Endothelial cell (in vitro differentiated cells): ENCODE measurements at regions not wholly inside any gene's neighbourhood (a gene's known extent, or its start where the extent isn't known, plus 50 kb on each side); places are given as distances from the start of the nearest gene placed in this dataset.

ENCODE experiments used
- DNase-seq: peaks from one replicate; pipeline ENCODE4 v3.0.0; 2021; ENCODE audit warnings: low spot score
- H3K27ac Mint-ChIP-seq: one replicate; pipeline ENCODE4 v1.8.0; 2021; ENCODE audit warnings: mixed read lengths, inconsistent platforms; ENCODE audit not compliant: unreplicated experiment
- H3K27me3 Mint-ChIP-seq: one replicate; pipeline ENCODE4 v1.8.0; 2021; ENCODE audit warnings: mild to moderate bottlenecking, moderate library complexity, mixed read lengths, inconsistent platforms; ENCODE audit not compliant: unreplicated experiment
- H3K36me3 Mint-ChIP-seq: one replicate; pipeline ENCODE4 v1.8.0; 2021; ENCODE audit warnings: mild to moderate bottlenecking, low read depth, mixed read lengths, inconsistent platforms; ENCODE audit not compliant: unreplicated experiment
- H3K4me1 Mint-ChIP-seq: one replicate; pipeline ENCODE4 v1.8.0; 2021; ENCODE audit warnings: mild to moderate bottlenecking, mixed read lengths, inconsistent platforms; ENCODE audit not compliant: unreplicated experiment
- H3K4me3 Mint-ChIP-seq: one replicate; pipeline ENCODE4 v1.8.0; 2021; ENCODE audit warnings: mild to moderate bottlenecking, mixed read lengths, inconsistent platforms; ENCODE audit not compliant: unreplicated experiment
- H3K9me3 Mint-ChIP-seq: one replicate; pipeline ENCODE4 v1.8.0; 2021; ENCODE audit warnings: mixed read lengths, inconsistent platforms; ENCODE audit not compliant: unreplicated experiment
- CTCF ChIP-seq: fragments of 200-600 bp; sonication (generic); IDR thresholded peaks from one replicate; pipeline ENCODE4 v1.5.0; 2021; ENCODE audit warnings: antibody characterized with exemption; ENCODE audit not compliant: unreplicated experiment

GRCh38 chr3:44047796-44048195 lies 193.9 kb upstream of the TOPAZ1 start:
- H3K27me3 Mint-ChIP-seq = peaks cover 4% of the 10 kb centered on the region
- H3K9me3 Mint-ChIP-seq = no peaks in the 10 kb centered on the region
- no peaks in the 10 kb centered on the region for H3K4me1 Mint-ChIP-seq
- no peak overlapping the region for H3K27ac Mint-ChIP-seq
- no peaks in the 10 kb centered on the region for H3K36me3 Mint-ChIP-seq
- DNase-seq = no peak
- H3K4me3 Mint-ChIP-seq = no peak overlapping the region
- TF ChIP-seq CTCF = no peak

GRCh38 chr3:44048196-44048924 lies 193.3 kb upstream of the TOPAZ1 start:
- Mint-ChIP-seq H3K9me3 (no peaks in the 10 kb centered on the region), H3K4me3 (no peak overlapping the region), H3K27ac (no peak overlapping the region), H3K27me3 (peaks cover 4% of the 10 kb centered on the region), H3K36me3 (no peaks in the 10 kb centered on the region), H3K4me1 (no peaks in the 10 kb centered on the region)
- no peak for DNase-seq
- TF ChIP-seq CTCF = no peak

- TF ChIP-seq CTCF = no peak
- Mint-ChIP-seq H3K4me1 (no peaks in the 10 kb centered on the region), H3K36me3 (no peaks in the 10 kb centered on the region), H3K9me3 (no peaks in the 10 kb centered on the region), H3K27me3 (peaks cover 4% of the 10 kb centered on the region), H3K4me3 (no peak overlapping the region), H3K27ac (no peak overlapping the region)
- DNase-seq = no peak
Observed at GRCh38 chr3:44048949-44049348, 192.7 kb upstream of the TOPAZ1 start.

- H3K4me3 Mint-ChIP-seq = no peak overlapping the region
Observed at GRCh38 chr3:44050101-44050500, 191.6 kb upstream of the TOPAZ1 start.

More at GRCh38 chr3:44050101-44050500, 191.6 kb upstream of the TOPAZ1 start:
- no peak for DNase-seq
- Mint-ChIP-seq H3K36me3 (no peaks in the 10 kb centered on the region), H3K27me3 (peaks cover 4% of the 10 kb centered on the region), H3K27ac (no peak overlapping the region), H3K9me3 (no peaks in the 10 kb centered on the region), H3K4me1 (no peaks in the 10 kb centered on the region)
- TF ChIP-seq CTCF = no peak
